OCI-LY7 (cell line): ENCODE measurements at regions not wholly inside any gene's neighbourhood (a gene's known extent, or its start where the extent isn't known, plus 50 kb on each side); places are given as distances from the start of the nearest gene placed in this dataset.

ENCODE experiments used
- CTCF ChIP-seq: fragments of 200-600 bp; sonication (generic); conservative IDR thresholded peaks from 2 replicates; pipeline ENCODE4 v1.5.1; 2014; ENCODE audit warnings: mild to moderate bottlenecking, antibody characterized with exemption, low read length, moderate library complexity, mixed read lengths
- EZH2phosphoT487 ChIP-seq: fragments of 200-600 bp; sonication (generic); IDR thresholded peaks from 2 replicates; pipeline ENCODE4 v1.6.1; 2018; ENCODE audit warnings: low read depth, borderline replicate concordance, mild to moderate bottlenecking, mixed run types, antibody characterized with exemption, low read length, moderate library complexity, mixed read lengths

DNA sequence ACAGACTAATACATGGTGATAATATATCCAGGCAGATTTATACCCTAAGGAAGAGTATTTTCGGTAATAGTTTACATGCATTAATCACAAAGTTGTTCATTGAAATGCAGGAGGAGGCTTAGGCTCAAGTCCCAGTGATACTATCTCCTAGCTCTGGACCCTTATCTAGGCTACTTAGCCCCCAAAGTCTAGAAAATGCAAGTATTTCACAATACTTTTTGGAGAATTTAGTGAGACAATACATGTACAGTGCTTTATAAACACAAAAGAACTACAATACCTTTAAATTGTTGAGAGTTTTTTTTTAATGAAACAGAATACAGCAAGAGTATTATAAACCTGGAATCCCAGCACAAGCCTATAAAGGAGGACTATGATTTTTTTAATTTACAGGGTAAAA, 473.9 kb downstream of the HS3ST3B1 start:
- TF ChIP-seq CTCF, result no peak
- no peak for TF ChIP-seq EZH2phosphoT487
